Immature natural killer cell (primary cell): ENCODE measurements at regions not wholly inside any gene's neighbourhood (a gene's known extent, or its start where the extent isn't known, plus 50 kb on each side); places are given as distances from the start of the nearest gene placed in this dataset.
"Not testable (repeated sequence)": the region's sequence is repeated elsewhere in the genome, so short reads cannot be mapped to it uniquely, and the experiment has no call there.

ENCODE experiments used
- DNase-seq, 3 donors: peaks; one replicate each; pipeline ENCODE4 v3.0.0; 2022; ENCODE audit warnings: mixed read lengths in 1 of 3
- H3K27ac Mint-ChIP-seq, 6 donors: one replicate each; pipeline ENCODE4 v1.8.0; 2020; ENCODE audit warnings: mixed read lengths in 6 of 6, mild to moderate bottlenecking in 5 of 6, inconsistent platforms in 4 of 6, moderate library complexity in 3 of 6
- H3K27me3 Mint-ChIP-seq, 3 donors: one replicate each; pipeline ENCODE4 v1.8.0; 2020 to 2021; ENCODE audit warnings: low read depth in 3 of 3, mild to moderate bottlenecking in 3 of 3, mixed read lengths in 3 of 3, moderate library complexity in 3 of 3, inconsistent platforms in 1 of 3
- H3K36me3 Mint-ChIP-seq, 3 donors: one replicate each; pipeline ENCODE4 v1.8.0; 2020; ENCODE audit warnings: mixed read lengths in 3 of 3, inconsistent platforms in 2 of 3, mild to moderate bottlenecking in 2 of 3
- H3K4me1 Mint-ChIP-seq, 2 donors: one replicate each; pipeline ENCODE4 v1.8.0; 2020; ENCODE audit warnings: inconsistent platforms in 2 of 2, mild to moderate bottlenecking in 2 of 2, mixed read lengths in 2 of 2, moderate library complexity in 1 of 2
- H3K4me3 Mint-ChIP-seq, 5 donors: one replicate each; pipeline ENCODE4 v1.8.0; 2020; ENCODE audit warnings: mild to moderate bottlenecking in 5 of 5, mixed read lengths in 5 of 5, inconsistent platforms in 3 of 5, moderate library complexity in 3 of 5
- H3K9me3 Mint-ChIP-seq, 6 donors: one replicate each; pipeline ENCODE4 v1.8.0; 2020; ENCODE audit warnings: mild to moderate bottlenecking in 6 of 6, mixed read lengths in 6 of 6, inconsistent platforms in 4 of 6, moderate library complexity in 3 of 6

GRCh38 chr15:93809516-93809915, 421.8 kb upstream of the MCTP2 start:
- no peak for DNase-seq
- Mint-ChIP-seq H3K9me3 (no peaks in the 10 kb centered on the region), H3K4me3 (no peak overlapping the region), H3K27me3 (peaks cover 0 to 11% (median 9%) of the 10 kb centered on the region in 3 donors), H3K4me1 (no peaks in the 10 kb centered on the region), H3K36me3 (no peaks in the 10 kb centered on the region), H3K27ac (no peak overlapping the region)

DNA sequence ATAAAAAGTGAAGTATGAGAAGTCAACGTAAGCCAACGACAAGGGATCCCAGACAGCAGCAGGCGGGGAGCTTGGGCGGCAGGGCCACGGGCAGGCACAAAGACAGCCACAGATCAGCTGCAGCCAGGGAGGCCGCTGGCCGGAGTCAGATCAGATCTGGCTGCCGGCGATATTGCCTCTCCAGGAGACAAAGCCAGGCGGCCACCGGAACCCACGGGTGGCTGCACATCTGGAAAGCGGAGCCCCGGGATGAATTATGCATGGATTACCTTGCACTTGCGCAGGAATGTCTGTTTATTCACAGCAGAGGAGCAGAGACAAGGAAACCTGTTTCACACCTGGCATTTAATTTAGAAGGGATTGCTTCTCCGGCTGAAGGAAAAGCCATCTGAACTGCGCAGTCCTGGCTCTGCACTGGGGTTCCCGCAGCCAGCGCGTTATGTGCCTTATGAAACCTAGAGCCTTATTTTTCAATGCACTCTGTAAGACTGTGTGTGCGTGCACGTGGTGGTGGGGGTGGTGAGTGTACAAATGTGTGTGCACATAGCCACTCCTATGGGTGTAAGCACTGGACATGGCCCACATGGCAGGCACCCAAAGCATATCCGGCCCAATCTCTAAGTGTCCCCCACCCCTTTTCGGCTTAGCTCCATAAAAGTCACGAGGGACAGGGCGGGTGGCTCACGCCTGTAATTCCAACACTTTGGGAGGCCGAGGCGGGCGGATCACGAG, 427.8 kb upstream of the MCTP2 start:
- no peak overlapping the region for H3K27ac Mint-ChIP-seq
- DNase-seq, result no peak
- H3K27me3 Mint-ChIP-seq, result peaks cover 2 to 4% (median 3%) of the 10 kb centered on the region in 3 donors
- H3K4me1 Mint-ChIP-seq, result no peaks in the 10 kb centered on the region
- no peaks in the 10 kb centered on the region for H3K9me3 Mint-ChIP-seq
- H3K36me3 Mint-ChIP-seq, result no peaks in the 10 kb centered on the region
- no peak overlapping the region for H3K4me3 Mint-ChIP-seq

DNA sequence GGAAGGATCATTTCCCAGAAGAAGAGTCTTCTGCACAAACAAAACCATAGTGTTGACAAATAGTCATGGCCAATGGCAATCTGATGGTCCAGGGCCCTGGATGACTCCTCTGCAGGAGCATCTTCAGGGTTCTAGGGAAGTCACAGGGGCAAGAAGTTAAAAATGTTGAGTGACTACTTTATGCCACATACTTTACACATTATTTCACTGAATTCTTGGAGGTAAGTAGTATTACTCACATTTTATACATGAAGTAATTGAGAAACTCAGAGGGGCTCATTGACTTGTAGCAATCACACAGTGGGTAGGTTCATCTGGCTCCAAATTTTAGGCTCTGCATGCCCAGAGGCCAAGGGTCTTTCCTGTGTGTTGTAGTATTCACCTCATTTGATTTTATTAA, 430.2 kb upstream of the MCTP2 start:
- Mint-ChIP-seq H3K36me3 (no peaks in the 10 kb centered on the region), H3K4me3 (no peak overlapping the region), H3K4me1 (no peaks in the 10 kb centered on the region), H3K27me3 (peaks cover 2 to 3% (median 2%) of the 10 kb centered on the region in 3 donors), H3K9me3 (no peaks in the 10 kb centered on the region), H3K27ac (no peak overlapping the region)
- no peak for DNase-seq

DNA sequence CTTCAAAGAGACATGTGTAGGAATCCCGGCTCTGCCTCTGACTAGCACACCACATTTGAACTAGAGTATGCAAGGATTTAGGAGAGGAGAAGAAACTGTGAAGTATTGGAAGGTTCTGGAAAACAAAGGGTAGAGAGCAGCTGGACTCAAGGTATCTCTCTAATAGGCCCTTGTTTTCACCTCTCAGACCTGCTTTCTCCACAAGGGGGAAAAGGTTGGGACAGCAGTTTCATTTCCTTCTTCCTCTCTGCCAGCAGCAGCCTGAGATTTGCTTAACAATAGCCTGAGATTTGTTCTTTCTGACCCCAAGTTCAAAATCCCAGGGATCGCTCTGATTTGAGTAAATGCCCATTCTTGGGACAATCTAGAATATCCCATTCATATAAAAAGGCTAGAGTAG, 430.6 kb upstream of the MCTP2 start:
- no peak overlapping the region for H3K27ac Mint-ChIP-seq
- H3K4me1 Mint-ChIP-seq, result no peaks in the 10 kb centered on the region
- H3K4me3 Mint-ChIP-seq, result no peak overlapping the region
- H3K9me3 Mint-ChIP-seq, result peaks cover 0 to 2% (median 0%) of the 10 kb centered on the region in 6 donors
- H3K36me3 Mint-ChIP-seq, result no peaks in the 10 kb centered on the region
- DNase-seq, result no peak
- H3K27me3 Mint-ChIP-seq, result peaks cover 2 to 6% (median 2%) of the 10 kb centered on the region in 3 donors

DNA sequence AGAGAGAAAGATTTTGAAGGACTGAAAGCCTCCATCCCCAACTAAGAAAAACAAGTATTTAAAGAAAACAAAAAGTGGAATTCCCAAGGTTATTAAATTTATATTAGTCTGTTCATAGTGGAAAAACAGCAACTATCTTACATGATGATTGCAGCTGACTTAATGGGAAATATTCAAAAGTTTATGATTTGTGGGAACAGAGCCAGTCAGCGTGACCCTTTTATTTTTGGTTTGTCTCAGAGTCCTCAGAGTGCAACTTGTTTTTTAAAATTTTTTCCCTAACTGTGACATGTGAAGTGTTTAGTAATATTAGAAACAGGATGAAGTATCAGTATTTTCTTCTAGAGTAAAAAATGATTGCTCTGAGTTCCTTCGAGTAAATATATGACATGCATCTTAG, 441.9 kb upstream of the MCTP2 start:
- Mint-ChIP-seq H3K27me3 (peaks cover 0 to 9% (median 2%) of the 10 kb centered on the region in 3 donors), H3K36me3 (no peaks in the 10 kb centered on the region), H3K27ac (no peak overlapping the region), H3K9me3 (no peaks in the 10 kb centered on the region), H3K4me3 (no peak overlapping the region), H3K4me1 (no peaks in the 10 kb centered on the region)
- no peak for DNase-seq

- Mint-ChIP-seq H3K36me3 (no peaks in the 10 kb centered on the region), H3K4me1 (no peaks in the 10 kb centered on the region), H3K9me3 (peaks cover 0 to 2% (median 0%) of the 10 kb centered on the region in 6 donors), H3K27ac (no peak overlapping the region), H3K4me3 (no peak overlapping the region), H3K27me3 (peaks cover 4 to 5% (median 5%) of the 10 kb centered on the region in 3 donors)
- no peak for DNase-seq
Measured at GRCh38 chr15:93780073-93780472, 451.3 kb upstream of the MCTP2 start.

DNA sequence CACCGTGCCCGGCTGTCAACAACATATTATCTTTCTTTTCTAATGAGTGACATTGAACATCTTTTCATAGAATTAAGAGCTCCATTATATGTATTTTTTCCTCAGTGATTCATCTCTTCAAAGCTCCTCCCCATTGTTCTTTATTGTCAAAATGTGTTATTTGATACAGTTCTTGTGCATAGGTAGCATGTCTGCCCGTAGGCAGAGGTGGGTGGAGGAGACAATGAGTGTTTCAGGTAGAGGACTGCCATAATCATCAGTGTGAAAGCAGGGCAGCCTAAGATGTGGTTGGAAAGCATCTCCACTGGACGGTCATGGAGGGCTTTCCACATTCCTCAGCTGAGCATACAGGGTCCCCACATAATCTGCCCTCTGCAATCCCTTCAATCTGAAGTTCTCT, 452.0 kb upstream of the MCTP2 start:
- DNase-seq, result no peak
- no peaks in the 10 kb centered on the region for H3K36me3 Mint-ChIP-seq
- H3K27me3 Mint-ChIP-seq, result peaks cover 4 to 5% (median 5%) of the 10 kb centered on the region in 3 donors
- H3K9me3 Mint-ChIP-seq, result peaks cover 0 to 4% (median 0%) of the 10 kb centered on the region in 6 donors
- H3K27ac Mint-ChIP-seq, result no peak overlapping the region
- no peak overlapping the region for H3K4me3 Mint-ChIP-seq
- no peaks in the 10 kb centered on the region for H3K4me1 Mint-ChIP-seq

GRCh38 chr15:93771196-93772030, 459.9 kb upstream of the MCTP2 start:
- no peak overlapping the region for H3K4me3 Mint-ChIP-seq
- H3K36me3 Mint-ChIP-seq, result no peaks in the 10 kb centered on the region
- H3K4me1 Mint-ChIP-seq, result no peaks in the 10 kb centered on the region
- peaks cover 0 to 4% (median 0%) of the 10 kb centered on the region in 6 donors for H3K9me3 Mint-ChIP-seq
- no peak for DNase-seq
- H3K27me3 Mint-ChIP-seq, result peaks cover 2 to 8% (median 2%) of the 10 kb centered on the region in 3 donors
- no peak overlapping the region for H3K27ac Mint-ChIP-seq

GRCh38 chr15:93770788-93771187, 460.6 kb upstream of the MCTP2 start:
- no peak overlapping the region for H3K4me3 Mint-ChIP-seq
- no peak for DNase-seq
- no peaks in the 10 kb centered on the region for H3K4me1 Mint-ChIP-seq
- peaks cover 1 to 7% (median 2%) of the 10 kb centered on the region in 3 donors for H3K27me3 Mint-ChIP-seq
- H3K36me3 Mint-ChIP-seq, result no peaks in the 10 kb centered on the region
- H3K27ac Mint-ChIP-seq, result no peak overlapping the region
- H3K9me3 Mint-ChIP-seq, result peaks cover 0 to 4% (median 0%) of the 10 kb centered on the region in 6 donors

DNA sequence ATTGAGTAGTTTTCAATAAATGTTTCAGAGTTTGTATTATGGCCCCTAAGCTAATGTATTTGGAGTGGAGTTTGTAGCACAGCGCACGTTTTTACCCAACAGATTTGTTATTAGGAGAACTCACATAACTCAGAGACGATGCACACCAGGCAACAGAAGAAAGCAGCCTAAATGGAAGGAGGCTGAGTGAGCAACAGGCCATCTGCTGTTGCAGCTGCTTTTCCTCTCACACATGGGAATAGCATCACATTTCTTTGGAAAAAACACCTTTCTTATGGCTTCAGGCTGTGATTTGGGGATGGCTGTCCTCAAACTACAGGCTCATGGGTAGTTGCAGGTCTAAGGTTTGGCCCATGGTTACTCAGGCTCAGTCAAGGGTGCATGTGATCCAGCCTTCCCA, 469.3 kb upstream of the MCTP2 start:
- H3K27me3 Mint-ChIP-seq, result peaks cover 0 to 9% (median 2%) of the 10 kb centered on the region in 3 donors
- H3K36me3 Mint-ChIP-seq, result no peaks in the 10 kb centered on the region
- DNase-seq, result no peak
- H3K9me3 Mint-ChIP-seq, result no peaks in the 10 kb centered on the region
- H3K27ac Mint-ChIP-seq, result no peak overlapping the region
- no peaks in the 10 kb centered on the region for H3K4me1 Mint-ChIP-seq
- H3K4me3 Mint-ChIP-seq, result no peak overlapping the region

DNA sequence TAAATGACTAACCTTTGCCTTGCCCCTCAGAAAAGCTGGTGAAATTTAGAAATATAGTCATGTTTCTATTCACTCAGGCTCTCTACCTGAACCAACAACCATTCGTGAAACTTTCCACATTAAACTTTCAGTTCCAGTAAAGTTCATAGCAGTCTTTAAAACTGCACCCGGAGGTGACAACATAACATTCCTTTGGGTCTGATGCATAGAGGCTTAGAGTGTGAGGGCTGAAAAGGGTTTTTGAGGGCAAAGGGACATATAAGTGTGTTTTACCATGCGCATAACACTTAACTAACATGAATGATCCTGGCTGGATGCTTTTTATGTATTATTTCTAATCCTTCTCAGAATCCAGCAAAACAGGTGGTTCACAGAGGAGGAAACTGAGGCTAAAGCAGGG, 471.7 kb upstream of the MCTP2 start:
- H3K27me3 Mint-ChIP-seq, result peaks cover 0 to 11% (median 2%) of the 10 kb centered on the region in 3 donors
- no peak for DNase-seq
- H3K4me1 Mint-ChIP-seq, result no peaks in the 10 kb centered on the region
- H3K27ac Mint-ChIP-seq, result no peak overlapping the region
- peaks cover 0 to 5% (median 0%) of the 10 kb centered on the region in 6 donors for H3K9me3 Mint-ChIP-seq
- H3K36me3 Mint-ChIP-seq, result no peaks in the 10 kb centered on the region
- no peak overlapping the region for H3K4me3 Mint-ChIP-seq

- H3K9me3 Mint-ChIP-seq, result peaks cover 0 to 5% (median 0%) of the 10 kb centered on the region in 6 donors
- H3K4me3 Mint-ChIP-seq, result no peak overlapping the region
- H3K27me3 Mint-ChIP-seq, result peaks cover 0 to 11% (median 2%) of the 10 kb centered on the region in 3 donors
- no peak overlapping the region for H3K27ac Mint-ChIP-seq
- no peaks in the 10 kb centered on the region for H3K4me1 Mint-ChIP-seq
- no peaks in the 10 kb centered on the region for H3K36me3 Mint-ChIP-seq
- DNase-seq, result no peak
Measured at GRCh38 chr15:93758824-93759223, 472.5 kb upstream of the MCTP2 start.

DNA sequence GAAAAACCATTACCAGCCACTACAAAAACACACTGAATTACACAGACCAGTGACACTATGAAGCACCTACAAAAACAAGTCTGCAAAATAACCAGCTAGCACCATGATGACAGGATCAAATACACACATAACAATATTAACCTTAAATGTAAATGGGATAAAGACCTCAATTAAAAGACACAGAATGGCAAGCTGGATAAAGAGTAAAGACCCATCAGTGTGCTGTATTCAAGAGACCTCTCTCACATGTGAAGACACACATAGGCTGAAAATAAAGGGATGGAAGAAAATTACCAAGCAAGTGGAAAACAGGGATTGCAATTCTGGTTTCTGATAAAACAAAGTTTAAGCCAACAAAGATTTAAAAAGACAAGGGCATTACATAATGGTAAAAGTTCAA, 482.7 kb upstream of the MCTP2 start:
- Mint-ChIP-seq H3K4me3 (no peak overlapping the region), H3K27ac (no peak overlapping the region), H3K9me3 (peaks cover 6 to 27% (median 14%) of the 10 kb centered on the region in 6 donors), H3K4me1 (no peaks in the 10 kb centered on the region), H3K36me3 (no peaks in the 10 kb centered on the region), H3K27me3 (peaks cover 0 to 7% (median 6%) of the 10 kb centered on the region in 3 donors)
- DNase-seq, result no peak

- not testable (repeated sequence) for H3K27ac Mint-ChIP-seq, H3K4me1 Mint-ChIP-seq, H3K27me3 Mint-ChIP-seq, H3K36me3 Mint-ChIP-seq, H3K4me3 Mint-ChIP-seq, DNase-seq
- H3K9me3 Mint-ChIP-seq, result peaks cover 0 to 12% (median 7%) of the 10 kb centered on the region in 6 donors
Measured at GRCh38 chr15:93734976-93735375, 496.4 kb upstream of the MCTP2 start.
